ENCODE measurements at regions not wholly inside any gene's neighbourhood (a gene's known extent, or its start where the extent isn't known, plus 50 kb on each side); places are given as distances from the start of the nearest gene placed in this dataset.

- TF ChIP-seq ZNF572 (CRISPR knock-in tag; IDR thresholded peaks at IDR 0.05) (no peak), MED8 (CRISPR knock-in tag; IDR thresholded peaks at IDR 0.05; ENCODE audit: insufficient replicate concordance) (no peak), ZNF329 (CRISPR knock-in tag; IDR thresholded peaks at IDR 0.05; ENCODE audit: low read depth) (no peak), ZNF30 (CRISPR knock-in tag; IDR thresholded peaks at IDR 0.05) (no peak), THYN1 (CRISPR knock-in tag; IDR thresholded peaks at IDR 0.05; ENCODE audit: borderline replicate concordance, low read depth) (no peak), ZBTB7A (CRISPR knock-in tag; IDR thresholded peaks at IDR 0.05) (no peak), ZNF784 (CRISPR knock-in tag; IDR thresholded peaks at IDR 0.05; ENCODE audit: borderline replicate concordance) (no peak), ZBTB3 (CRISPR knock-in tag; IDR thresholded peaks at IDR 0.05; ENCODE audit: borderline replicate concordance, low read depth) (no peak), HIVEP1 (CRISPR knock-in tag; IDR thresholded peaks at IDR 0.05) (no peak), ATF7 (IDR thresholded peaks at IDR 0.05) (no peak), ATF7 (CRISPR knock-in tag; IDR thresholded peaks at IDR 0.05) (no peak)
Observed at GRCh38 chr13:71082631-71083030, 784.4 kb downstream of the DACH1 start (continued).

- no peak overlapping the region for H3K4me2 ChIP-seq (ENCODE audit: low read depth, low read length)
- no peak overlapping the region for H3K27ac ChIP-seq (ENCODE audit: extremely low read length, insufficient read depth, low read length)
- no TSS peak for BruUV-seq (replicated peaks)
- FAIRE-seq (no peak), DNase-seq (ENCODE audit: low spot score) (no peak), ATAC-seq (no peak)
- no peak overlapping the region for H2AFZ ChIP-seq (ENCODE audit: low read length)
- H3K4me1 ChIP-seq (ENCODE audit: insufficient read depth, low read length), result no peaks in the 10 kb centered on the region
- no peaks in the 10 kb centered on the region for H3K79me2 ChIP-seq (ENCODE audit: insufficient read depth, low read length)
- no peaks in the 10 kb centered on the region for H3K27me3 ChIP-seq (ENCODE audit: control insufficient read depth in 1 of 2, insufficient read depth in 2 of 2, low read length in 2 of 2)
- ChIA-PET POLR2A (no interaction called here), CTCF (ENCODE audit: low intra/inter-chr PET ratio, low total read pairs) (no interaction called here)
- H3K4me3 ChIP-seq (replicated peaks in 1 of 3; ENCODE audit: insufficient read depth in 1 of 3, low read depth in 2 of 3, low read length in 3 of 3), result no peak overlapping the region
- intact Hi-C loops (cut with micrococcal nuclease; ENCODE audit: unreplicated experiment) (no loop called here), in situ Hi-C loops (cut with HindIII; ENCODE audit: extremely low pct_ligation_motif_present, low pct_unique_long_range_greater_than_20kb) (no loop called here)
- TF ChIP-seq KLF6 (CRISPR knock-in tag; IDR thresholded peaks at IDR 0.05) (no peak), FOXO1 (CRISPR knock-in tag; IDR thresholded peaks at IDR 0.05) (no peak), ZSCAN22 (CRISPR knock-in tag; IDR thresholded peaks at IDR 0.05) (no peak), ZNF251 (CRISPR knock-in tag; IDR thresholded peaks at IDR 0.05) (no peak)
- TF ChIP-seq, protein P1, sequence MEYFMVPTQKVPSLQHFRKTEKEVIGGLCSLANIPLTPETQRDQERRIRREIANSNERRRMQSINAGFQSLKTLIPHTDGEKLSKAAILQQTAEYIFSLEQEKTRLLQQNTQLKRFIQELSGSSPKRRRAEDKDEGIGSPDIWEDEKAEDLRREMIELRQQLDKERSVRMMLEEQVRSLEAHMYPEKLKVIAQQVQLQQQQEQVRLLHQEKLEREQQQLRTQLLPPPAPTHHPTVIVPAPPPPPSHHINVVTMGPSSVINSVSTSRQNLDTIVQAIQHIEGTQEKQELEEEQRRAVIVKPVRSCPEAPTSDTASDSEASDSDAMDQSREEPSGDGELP (IDR thresholded peaks at IDR 0.05; ENCODE audit: borderline replicate concordance, low read depth), result no peak
- TF ChIP-seq, protein P2, sequence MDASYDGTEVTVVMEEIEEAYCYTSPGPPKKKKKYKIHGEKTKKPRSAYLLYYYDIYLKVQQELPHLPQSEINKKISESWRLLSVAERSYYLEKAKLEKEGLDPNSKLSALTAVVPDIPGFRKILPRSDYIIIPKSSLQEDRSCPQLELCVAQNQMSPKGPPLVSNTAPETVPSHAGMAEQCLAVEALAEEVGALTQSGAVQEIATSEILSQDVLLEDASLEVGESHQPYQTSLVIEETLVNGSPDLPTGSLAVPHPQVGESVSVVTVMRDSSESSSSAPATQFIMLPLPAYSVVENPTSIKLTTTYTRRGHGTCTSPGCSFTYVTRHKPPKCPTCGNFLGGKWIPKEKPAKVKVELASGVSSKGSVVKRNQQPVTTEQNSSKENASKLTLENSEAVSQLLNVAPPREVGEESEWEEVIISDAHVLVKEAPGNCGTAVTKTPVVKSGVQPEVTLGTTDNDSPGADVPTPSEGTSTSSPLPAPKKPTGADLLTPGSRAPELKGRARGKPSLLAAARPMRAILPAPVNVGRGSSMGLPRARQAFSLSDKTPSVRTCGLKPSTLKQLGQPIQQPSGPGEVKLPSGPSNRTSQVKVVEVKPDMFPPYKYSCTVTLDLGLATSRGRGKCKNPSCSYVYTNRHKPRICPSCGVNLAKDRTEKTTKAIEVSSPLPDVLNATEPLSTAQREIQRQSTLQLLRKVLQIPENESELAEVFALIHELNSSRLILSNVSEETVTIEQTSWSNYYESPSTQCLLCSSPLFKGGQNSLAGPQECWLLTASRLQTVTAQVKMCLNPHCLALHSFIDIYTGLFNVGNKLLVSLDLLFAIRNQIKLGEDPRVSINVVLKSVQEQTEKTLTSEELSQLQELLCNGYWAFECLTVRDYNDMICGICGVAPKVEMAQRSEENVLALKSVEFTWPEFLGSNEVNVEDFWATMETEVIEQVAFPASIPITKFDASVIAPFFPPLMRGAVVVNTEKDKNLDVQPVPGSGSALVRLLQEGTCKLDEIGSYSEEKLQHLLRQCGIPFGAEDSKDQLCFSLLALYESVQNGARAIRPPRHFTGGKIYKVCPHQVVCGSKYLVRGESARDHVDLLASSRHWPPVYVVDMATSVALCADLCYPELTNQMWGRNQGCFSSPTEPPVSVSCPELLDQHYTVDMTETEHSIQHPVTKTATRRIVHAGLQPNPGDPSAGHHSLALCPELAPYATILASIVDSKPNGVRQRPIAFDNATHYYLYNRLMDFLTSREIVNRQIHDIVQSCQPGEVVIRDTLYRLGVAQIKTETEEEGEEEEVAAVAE (CRISPR knock-in tag; IDR thresholded peaks at IDR 0.05; ENCODE audit: borderline replicate concordance), result no peak
- no peak overlapping the region for H3K9ac ChIP-seq (ENCODE audit: insufficient read depth, low read depth, low read length)
- no peaks in the 10 kb centered on the region for H3K9me3 ChIP-seq (ENCODE audit: low read length)
- H4K20me1 ChIP-seq (ENCODE audit: insufficient read depth, low read length), result no peaks in the 10 kb centered on the region
- no peaks in the 10 kb centered on the region for H3K36me3 ChIP-seq (replicated peaks in 1 of 2; ENCODE audit: control insufficient read depth in 1 of 2, insufficient read depth in 2 of 2, low read length in 2 of 2)
Observed at GRCh38 chr13:71079638-71080037, 787.4 kb downstream of the DACH1 start.
